Activated CD8-positive, alpha-beta T cell treated with anti-CD3 and anti-CD28 coated beads, Interleukin-2, amount 10 ng/mL, durations not matched to agents 7 days and 5 days (primary cell): ENCODE measurements at regions not wholly inside any gene's neighbourhood (a gene's known extent, or its start where the extent isn't known, plus 50 kb on each side); places are given as distances from the start of the nearest gene placed in this dataset.

Experiments
- ATAC-seq: fragments of 150-1000 bp; cut with Tn5 transposase; one replicate; pipeline ENCODE4 v1.10.0; 2021; ENCODE audit warnings: moderate library complexity
- CTCF ChIA-PET: fragments of 350-600 bp; sonication (Branson Sonifier 250); formaldehyde crosslinking; loops from one replicate; lab custom pipeline; 2021; ENCODE audit warnings: antibody characterized with exemption; lab: Charles Lee
- POLR2A ChIA-PET: fragments of 350-600 bp; sonication (Branson Sonifier 250); formaldehyde crosslinking; loops from one replicate; lab custom pipeline; 2021; ENCODE audit warnings: antibody characterized with exemption; lab: Charles Lee
- DNase-seq: peaks from one replicate; pipeline ENCODE4 v3.0.0-alpha.2; 2020
- H3K27ac Mint-ChIP-seq: one replicate; pipeline ENCODE4 v1.8.0; 2021; ENCODE audit warnings: mild to moderate bottlenecking, mixed read lengths
- H3K27me3 Mint-ChIP-seq: one replicate; pipeline ENCODE4 v1.8.0; 2021; ENCODE audit warnings: low read depth, mixed read lengths
- H3K36me3 Mint-ChIP-seq: one replicate; pipeline ENCODE4 v1.8.0; 2021; ENCODE audit warnings: low read depth, mixed read lengths
- H3K4me1 Mint-ChIP-seq: one replicate; pipeline ENCODE4 v1.8.0; 2021; ENCODE audit warnings: low read depth, mixed read lengths
- H3K4me3 Mint-ChIP-seq: one replicate; pipeline ENCODE4 v1.8.0; 2021; ENCODE audit warnings: mild to moderate bottlenecking, mixed read lengths
- H3K9me3 Mint-ChIP-seq: one replicate; pipeline ENCODE4 v1.8.0; 2022; ENCODE audit warnings: mixed read lengths; ENCODE audit not compliant: insufficient read depth

DNA sequence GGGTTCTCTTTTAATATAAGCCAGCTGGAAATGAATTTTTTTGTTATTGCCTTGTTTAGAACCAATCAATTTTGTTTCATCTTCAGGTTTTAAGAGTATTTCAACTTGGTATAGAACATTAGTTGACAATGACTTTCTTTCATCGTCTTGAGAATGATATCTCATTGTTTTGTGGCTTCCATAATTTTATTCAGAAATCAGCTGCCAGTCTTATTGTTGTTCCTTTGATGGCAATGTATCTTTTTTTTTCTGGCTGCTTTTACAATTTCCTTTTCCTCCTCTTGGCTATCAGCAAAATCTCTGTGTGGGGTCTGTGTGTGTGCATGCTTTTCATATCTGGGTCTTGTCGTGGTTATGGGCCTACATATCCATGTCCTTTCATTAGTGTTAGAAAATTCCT, 1536.4 kb upstream of the TENM3 start:
- H3K9me3 Mint-ChIP-seq: peaks cover 27% of the 10 kb centered on the region
- H3K27me3 Mint-ChIP-seq: no peaks in the 10 kb centered on the region
- ATAC-seq (no peak), DNase-seq (no peak)
- no peaks in the 10 kb centered on the region for H3K36me3 Mint-ChIP-seq
- H3K4me1 Mint-ChIP-seq: no peaks in the 10 kb centered on the region
- no peak overlapping the region for H3K27ac Mint-ChIP-seq
- CTCF ChIA-PET: no interaction called here
- POLR2A ChIA-PET: no interaction called here
- H3K4me3 Mint-ChIP-seq: no peak overlapping the region

DNA sequence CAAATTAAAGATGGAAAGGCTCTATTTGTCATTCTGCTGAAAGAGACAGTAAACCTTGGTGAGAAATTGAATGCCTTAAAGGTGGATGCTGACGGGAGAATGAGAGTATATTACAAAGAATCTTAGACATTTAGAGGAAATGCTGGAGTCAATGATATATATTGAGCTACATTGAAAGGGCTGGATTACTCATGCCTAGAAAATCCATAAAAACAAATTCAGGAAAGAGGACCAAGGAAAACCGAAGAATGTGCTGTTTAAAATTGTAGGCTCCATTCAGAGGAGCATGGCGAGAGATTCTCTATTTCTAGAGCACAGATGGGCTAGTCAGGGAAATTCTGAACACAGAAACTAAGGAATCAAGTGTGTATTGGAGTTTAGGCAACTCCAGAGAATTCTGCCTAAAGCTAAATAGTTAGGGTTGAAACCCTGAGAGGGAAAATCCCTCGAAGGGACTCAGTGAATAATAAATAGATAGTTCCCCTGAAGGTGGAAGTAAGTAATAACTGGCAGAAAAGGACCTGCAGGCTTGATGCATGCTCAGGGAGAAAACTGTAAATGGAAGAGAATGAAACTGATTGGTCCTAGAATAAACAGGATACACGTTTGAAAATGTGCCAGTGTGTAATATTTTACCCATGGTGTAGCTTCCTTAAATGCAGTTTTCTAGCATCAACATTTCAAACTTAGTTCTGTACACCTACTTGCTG, 1532.4 kb upstream of the TENM3 start:
- no peak overlapping the region for H3K27ac Mint-ChIP-seq
- no peak for ATAC-seq
- H3K9me3 Mint-ChIP-seq: peaks cover 24% of the 10 kb centered on the region
- DNase-seq: no peak
- no peaks in the 10 kb centered on the region for H3K4me1 Mint-ChIP-seq
- no peaks in the 10 kb centered on the region for H3K27me3 Mint-ChIP-seq
- ChIA-PET POLR2A (no interaction called here), CTCF (no interaction called here)
- H3K4me3 Mint-ChIP-seq: no peak overlapping the region
- no peaks in the 10 kb centered on the region for H3K36me3 Mint-ChIP-seq

DNA sequence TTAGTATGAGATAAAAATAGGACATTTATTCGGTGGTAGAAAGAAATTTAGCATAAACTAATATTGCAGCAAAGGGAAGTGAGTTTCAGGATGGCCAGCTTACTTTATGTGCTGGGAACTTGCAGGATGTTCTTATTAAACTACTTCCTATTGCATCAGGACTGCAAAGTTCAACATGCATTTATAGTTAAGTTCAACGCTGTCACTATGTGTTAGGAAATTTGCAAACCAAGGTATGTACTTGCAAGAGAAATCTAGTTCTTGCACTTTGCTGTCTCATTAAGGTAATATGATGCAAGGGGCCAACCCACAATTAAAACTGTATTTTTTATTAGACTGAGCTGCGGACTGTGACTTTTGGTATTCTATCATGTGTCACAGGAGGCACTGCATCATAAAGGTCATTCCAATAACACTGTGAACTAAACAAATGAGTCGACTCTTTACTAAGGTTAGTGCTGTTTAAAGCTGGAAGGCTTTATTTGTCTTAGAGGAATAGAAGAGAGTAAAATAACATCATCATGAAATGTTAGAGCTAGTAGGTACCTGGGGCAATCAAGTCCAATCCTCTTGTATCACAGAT, 1525.7 kb upstream of the TENM3 start:
- H3K4me3 Mint-ChIP-seq: no peak overlapping the region
- ChIA-PET POLR2A (no interaction called here), CTCF (no interaction called here)
- H3K4me1 Mint-ChIP-seq: no peaks in the 10 kb centered on the region
- DNase-seq: no peak
- H3K27me3 Mint-ChIP-seq: no peaks in the 10 kb centered on the region
- H3K27ac Mint-ChIP-seq: no peak overlapping the region
- no peaks in the 10 kb centered on the region for H3K36me3 Mint-ChIP-seq
- no peaks in the 10 kb centered on the region for H3K9me3 Mint-ChIP-seq
- no peak for ATAC-seq

- ATAC-seq (no peak), DNase-seq (no peak)
- H3K9me3 Mint-ChIP-seq: no peaks in the 10 kb centered on the region
- H3K4me3 Mint-ChIP-seq: no peak overlapping the region
- no peaks in the 10 kb centered on the region for H3K36me3 Mint-ChIP-seq
- CTCF ChIA-PET: no interaction called here
- H3K27ac Mint-ChIP-seq: no peak overlapping the region
- no peaks in the 10 kb centered on the region for H3K27me3 Mint-ChIP-seq
- POLR2A ChIA-PET: no interaction called here
- no peaks in the 10 kb centered on the region for H3K4me1 Mint-ChIP-seq
These were observed 1521.8 kb upstream of the TENM3 start for GRCh38 chr4:180721356-180721755.

DNA sequence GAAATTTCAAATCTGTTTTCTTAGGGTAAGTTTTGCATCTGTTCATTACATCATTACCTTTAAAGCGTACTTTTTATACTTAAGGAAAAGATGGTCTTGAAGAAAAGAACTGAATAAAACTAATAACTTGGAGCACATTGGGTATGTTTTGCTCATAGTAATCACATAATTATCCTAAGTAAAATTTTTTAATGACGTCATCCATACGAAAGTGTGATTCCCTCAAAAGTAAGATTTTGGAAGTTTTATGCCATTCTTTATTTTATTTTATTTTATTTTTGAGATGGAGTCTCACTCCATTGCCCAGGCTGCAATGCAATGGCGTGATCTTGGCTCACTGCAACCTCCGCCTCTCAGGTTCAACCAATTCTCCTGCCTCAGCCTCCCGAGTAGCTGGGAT, 1516.6 kb upstream of the TENM3 start:
- Mint-ChIP-seq H3K9me3 (no peaks in the 10 kb centered on the region), H3K4me3 (no peak overlapping the region), H3K27ac (no peak overlapping the region), H3K27me3 (no peaks in the 10 kb centered on the region), H3K4me1 (no peaks in the 10 kb centered on the region), H3K36me3 (no peaks in the 10 kb centered on the region)
- no peak for ATAC-seq
- ChIA-PET POLR2A (no interaction called here), CTCF (no interaction called here)
- DNase-seq: no peak

DNA sequence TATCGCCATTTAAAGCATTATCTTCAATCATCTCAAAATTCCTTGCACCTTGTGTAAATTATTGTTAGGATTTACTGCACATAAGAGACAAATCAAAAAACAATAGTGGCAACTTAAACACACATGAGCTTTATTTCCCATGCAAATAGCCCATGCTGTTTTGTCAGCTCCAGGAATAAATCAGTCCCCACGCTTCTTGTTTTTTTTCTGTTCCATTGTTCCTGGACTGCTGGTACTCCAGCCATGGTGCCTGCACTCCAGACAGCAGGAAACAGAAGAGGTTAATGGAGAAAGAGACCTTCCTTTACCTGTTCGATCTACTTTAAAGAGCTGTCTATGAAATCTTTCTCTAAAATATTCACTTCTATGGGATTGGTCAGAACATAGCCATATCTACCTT, 1515.7 kb upstream of the TENM3 start:
- DNase-seq (no peak), ATAC-seq (no peak)
- Mint-ChIP-seq H3K4me1 (no peaks in the 10 kb centered on the region), H3K4me3 (no peak overlapping the region), H3K36me3 (no peaks in the 10 kb centered on the region), H3K27ac (no peak overlapping the region), H3K27me3 (no peaks in the 10 kb centered on the region), H3K9me3 (no peaks in the 10 kb centered on the region)
- ChIA-PET CTCF (no interaction called here), POLR2A (no interaction called here)

- POLR2A ChIA-PET: no interaction called here
- CTCF ChIA-PET: no interaction called here
- Mint-ChIP-seq H3K4me1 (no peaks in the 10 kb centered on the region), H3K4me3 (no peak overlapping the region), H3K27ac (no peak overlapping the region), H3K27me3 (no peaks in the 10 kb centered on the region), H3K36me3 (no peaks in the 10 kb centered on the region), H3K9me3 (no peaks in the 10 kb centered on the region)
- ATAC-seq: no peak
- DNase-seq: no peak
These were observed 1508.3 kb upstream of the TENM3 start for GRCh38 chr4:180734753-180735432.

GRCh38 chr4:180741703-180742102, 1501.5 kb upstream of the TENM3 start:
- no peaks in the 10 kb centered on the region for H3K27me3 Mint-ChIP-seq
- no peak overlapping the region for H3K27ac Mint-ChIP-seq
- H3K4me1 Mint-ChIP-seq: no peaks in the 10 kb centered on the region
- no peak for DNase-seq
- H3K4me3 Mint-ChIP-seq: no peak overlapping the region
- ChIA-PET POLR2A (no interaction called here), CTCF (no interaction called here)
- H3K36me3 Mint-ChIP-seq: no peaks in the 10 kb centered on the region
- H3K9me3 Mint-ChIP-seq: no peaks in the 10 kb centered on the region
- ATAC-seq: no peak

DNA sequence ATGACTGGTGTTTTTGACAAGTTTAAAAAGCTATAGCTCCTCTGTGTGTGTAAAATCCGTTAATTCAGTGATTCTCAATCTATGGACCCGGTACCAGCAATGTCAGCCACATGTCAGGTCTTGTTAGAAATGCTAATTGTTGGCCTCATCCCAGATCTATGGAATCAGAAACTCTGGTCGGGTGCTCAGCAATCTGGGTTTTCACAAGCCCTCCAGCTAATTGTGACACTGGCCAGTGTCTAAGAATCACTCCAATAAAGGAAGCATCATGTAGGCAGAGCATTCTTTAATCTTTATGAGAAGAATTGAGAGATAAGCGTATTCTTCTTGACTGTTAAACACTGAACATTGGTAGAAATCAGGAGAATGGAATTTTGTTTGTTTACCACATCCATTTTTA, 1498.2 kb upstream of the TENM3 start:
- Mint-ChIP-seq H3K4me3 (no peak overlapping the region), H3K36me3 (no peaks in the 10 kb centered on the region), H3K27me3 (no peaks in the 10 kb centered on the region), H3K4me1 (no peaks in the 10 kb centered on the region), H3K9me3 (no peaks in the 10 kb centered on the region), H3K27ac (no peak overlapping the region)
- ATAC-seq: no peak
- DNase-seq: no peak
- POLR2A ChIA-PET: interaction anchor here (1.2 kb wide), 1 partner anchor 15 kb away, joined by 3 read pairs; no protein-coding TSS in a partner anchor
- CTCF ChIA-PET: no interaction called here

- no peak for ATAC-seq
- DNase-seq: no peak
- Mint-ChIP-seq H3K27me3 (no peaks in the 10 kb centered on the region), H3K36me3 (no peaks in the 10 kb centered on the region), H3K27ac (no peak overlapping the region), H3K9me3 (no peaks in the 10 kb centered on the region), H3K4me3 (no peak overlapping the region), H3K4me1 (no peaks in the 10 kb centered on the region)
- CTCF ChIA-PET: no interaction called here
- POLR2A ChIA-PET: no interaction called here
These were observed 1492.2 kb upstream of the TENM3 start for GRCh38 chr4:180751009-180751408.

DNA sequence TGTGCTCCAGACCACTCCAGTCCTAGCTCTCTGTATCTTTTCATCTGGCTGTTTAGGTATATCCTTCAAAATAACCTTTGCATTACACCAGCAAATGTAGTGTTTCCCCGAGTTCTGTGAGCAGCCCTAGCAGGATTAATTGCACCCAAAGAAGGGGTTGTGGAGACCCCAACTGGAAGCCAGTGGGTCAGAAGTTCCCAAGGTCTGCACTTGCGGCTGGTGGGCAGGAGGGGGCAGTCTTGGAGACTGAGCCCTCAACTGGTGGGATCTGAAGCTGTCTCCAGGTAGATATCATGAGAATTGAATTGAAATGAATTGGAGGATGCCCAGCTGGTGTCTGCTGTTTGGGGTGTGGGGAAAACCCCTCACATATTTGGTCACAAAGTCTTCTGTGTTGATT, 1485.3 kb upstream of the TENM3 start:
- POLR2A ChIA-PET: no interaction called here
- Mint-ChIP-seq H3K27me3 (no peaks in the 10 kb centered on the region), H3K4me3 (no peak overlapping the region), H3K4me1 (no peaks in the 10 kb centered on the region), H3K27ac (no peak overlapping the region), H3K36me3 (no peaks in the 10 kb centered on the region), H3K9me3 (no peaks in the 10 kb centered on the region)
- DNase-seq (no peak), ATAC-seq (no peak)
- CTCF ChIA-PET: no interaction called here

DNA sequence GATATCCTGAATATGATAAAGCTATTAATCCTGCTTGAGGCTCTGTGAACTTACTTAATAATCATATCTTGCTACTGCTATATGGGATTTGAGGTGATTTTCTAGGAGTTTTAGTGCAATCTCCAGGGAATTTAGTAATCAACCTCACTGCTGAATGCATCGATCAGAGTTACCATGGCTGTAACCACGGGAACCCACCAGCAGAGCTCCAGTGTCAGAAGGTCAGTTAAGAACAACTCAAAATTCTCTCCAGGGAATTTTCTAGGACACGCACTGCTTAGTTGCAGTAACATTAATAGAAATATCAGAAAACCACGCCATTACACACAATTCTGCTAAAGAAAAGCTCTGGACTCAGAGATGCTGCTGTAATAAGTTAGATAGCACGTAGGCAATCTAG, 1477.2 kb upstream of the TENM3 start:
- DNase-seq (no peak), ATAC-seq (no peak)
- Mint-ChIP-seq H3K27me3 (no peaks in the 10 kb centered on the region), H3K36me3 (no peaks in the 10 kb centered on the region), H3K27ac (no peak overlapping the region), H3K4me3 (no peak overlapping the region), H3K4me1 (no peaks in the 10 kb centered on the region), H3K9me3 (no peaks in the 10 kb centered on the region)
- ChIA-PET POLR2A (no interaction called here), CTCF (no interaction called here)
